HG03520 (cell line): ENCODE measurements at regions not wholly inside any gene's neighbourhood (a gene's known extent, or its start where the extent isn't known, plus 50 kb on each side); places are given as distances from the start of the nearest gene placed in this dataset.

Source experiments
- ATAC-seq: cut with Tn5 transposase; IDR thresholded peaks from one replicate; pipeline ENCODE4 v1.9.1; 2021; ENCODE audit warnings: mild to moderate bottlenecking, moderate library complexity; ENCODE audit not compliant: unreplicated experiment

DNA sequence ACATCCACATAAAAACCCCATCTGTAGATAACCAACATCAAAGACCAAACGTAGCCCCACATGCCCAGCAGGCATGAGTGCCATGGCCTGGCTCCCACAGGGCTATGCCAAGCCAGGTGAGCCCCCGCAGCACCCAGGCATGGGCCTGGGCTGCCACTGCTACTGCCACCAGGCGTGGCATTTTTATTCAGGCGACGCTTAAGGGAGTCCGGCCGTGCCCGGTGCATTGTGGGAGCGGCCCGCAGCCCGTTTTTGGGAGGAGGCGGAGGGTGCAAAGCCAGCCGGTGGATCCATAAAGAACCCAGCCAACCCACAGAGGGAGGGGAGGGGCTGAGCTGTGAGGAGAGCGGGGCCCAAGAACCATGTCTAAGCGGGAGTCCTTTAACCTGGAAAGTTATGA, 83.6 kb downstream of the XIST start:
- ATAC-seq = no peak

DNA sequence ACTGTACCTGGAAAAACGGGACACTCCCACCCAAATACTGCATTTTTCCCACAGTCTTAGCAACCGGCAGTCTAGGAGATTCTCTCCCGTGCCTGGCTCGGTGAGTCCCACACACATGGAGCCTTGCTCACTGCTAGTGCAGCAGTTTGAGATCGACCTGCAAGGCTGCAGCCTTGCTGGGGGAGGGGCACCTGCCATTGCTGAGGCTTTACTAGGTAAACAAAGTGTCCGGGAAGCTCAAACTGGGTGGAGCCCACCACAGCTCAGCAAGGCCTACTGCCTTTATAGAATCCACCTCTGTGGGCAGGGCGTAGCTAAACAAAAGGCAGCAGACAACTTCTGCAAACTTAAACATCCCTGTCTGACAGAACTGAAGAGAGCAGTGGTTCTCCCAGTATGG, 84.4 kb downstream of the XIST start:
- no peak for ATAC-seq

DNA sequence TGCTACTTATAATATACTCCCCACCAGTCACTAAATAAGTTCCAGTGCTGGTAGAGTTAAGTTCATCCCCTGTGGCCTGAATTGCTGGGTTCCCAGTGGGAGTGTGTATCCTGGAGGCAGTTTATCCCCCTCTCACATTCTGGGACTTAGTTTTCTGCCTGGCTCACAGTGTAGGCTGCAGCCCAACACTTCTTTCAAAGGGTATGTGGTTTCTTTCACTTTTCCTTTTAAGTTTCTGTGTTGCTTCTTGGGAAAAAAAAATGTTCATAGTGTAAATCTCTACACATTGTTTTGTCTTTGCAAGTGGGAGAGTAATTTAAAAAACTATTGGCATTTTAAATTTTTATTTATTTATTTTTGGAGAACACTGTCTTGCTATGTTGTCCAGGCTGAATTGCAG, 85.5 kb downstream of the XIST start:
- ATAC-seq = no peak

DNA sequence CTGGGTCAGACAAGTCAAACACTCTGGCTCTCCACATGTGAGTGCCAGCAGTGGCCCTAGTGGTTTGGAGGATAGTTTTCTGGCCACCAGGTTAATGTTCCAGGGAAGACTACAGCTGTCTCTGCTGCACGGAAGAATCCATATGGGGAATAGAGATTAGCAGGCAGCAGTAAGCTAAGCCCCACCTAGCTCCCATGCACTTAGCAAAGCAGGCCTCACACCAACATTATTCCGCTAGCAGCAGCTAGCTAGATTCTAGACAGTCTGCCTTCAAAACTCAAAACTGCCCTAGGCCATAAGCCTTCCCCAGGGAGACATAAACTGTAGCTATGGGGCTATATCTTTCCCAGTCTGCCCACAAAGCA, 86.1 kb downstream of the XIST start:
- ATAC-seq = no peak

DNA sequence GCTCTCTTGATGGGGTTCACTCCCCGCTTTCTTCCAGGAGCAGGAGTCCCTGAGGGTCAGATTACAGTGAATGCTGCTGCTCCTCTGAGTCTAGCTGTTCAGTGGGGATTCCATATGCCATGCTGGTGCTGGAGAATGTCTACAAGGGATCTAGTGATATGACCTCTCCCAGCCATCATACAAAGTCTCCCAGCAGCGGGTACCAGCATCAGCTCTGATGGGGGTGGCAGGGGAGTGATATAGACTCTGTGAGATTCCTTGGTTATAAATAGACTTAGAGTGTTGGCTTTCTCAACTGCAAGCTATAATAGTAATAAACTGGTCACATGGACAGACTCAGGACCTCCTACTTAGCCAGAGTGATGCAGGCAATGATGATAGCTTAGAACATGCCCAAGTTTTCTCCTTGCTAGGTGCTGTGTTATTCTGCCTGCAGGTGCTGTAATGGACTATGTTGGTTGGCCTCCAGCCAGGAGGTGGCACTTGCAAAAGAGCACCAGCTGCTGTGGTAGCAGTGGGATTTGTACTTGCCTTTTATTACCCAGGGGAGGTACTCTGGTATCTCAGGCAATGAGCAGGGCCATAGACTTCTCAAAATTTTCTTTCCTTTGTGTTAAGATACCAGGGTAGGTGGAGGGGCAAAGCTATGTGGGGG, 86.6 kb downstream of the XIST start:
- no peak for ATAC-seq

DNA sequence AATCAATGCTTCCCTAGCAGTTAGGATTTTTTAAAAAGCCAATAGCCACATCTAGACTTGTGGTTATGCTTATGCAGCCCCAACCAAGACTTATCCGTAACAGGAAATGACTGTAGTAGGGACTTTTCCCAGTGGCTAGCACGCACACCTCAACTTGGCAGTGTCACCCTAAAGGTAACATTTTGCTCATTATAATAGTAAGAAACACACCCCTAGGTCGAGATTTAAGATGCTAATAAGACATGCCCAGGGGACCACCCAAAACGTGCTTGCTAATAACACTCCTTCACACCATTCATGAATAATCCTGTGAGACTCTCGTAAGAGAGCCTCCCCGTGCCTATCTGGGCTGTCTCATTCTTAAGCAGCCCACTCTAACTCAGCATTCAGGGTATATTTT, 94.3 kb downstream of the XIST start:
- ATAC-seq = peak; percentile 76
